ENCODE measurements at regions not wholly inside any gene's neighbourhood (a gene's known extent, or its start where the extent isn't known, plus 50 kb on each side); places are given as distances from the start of the nearest gene placed in this dataset.

DNA sequence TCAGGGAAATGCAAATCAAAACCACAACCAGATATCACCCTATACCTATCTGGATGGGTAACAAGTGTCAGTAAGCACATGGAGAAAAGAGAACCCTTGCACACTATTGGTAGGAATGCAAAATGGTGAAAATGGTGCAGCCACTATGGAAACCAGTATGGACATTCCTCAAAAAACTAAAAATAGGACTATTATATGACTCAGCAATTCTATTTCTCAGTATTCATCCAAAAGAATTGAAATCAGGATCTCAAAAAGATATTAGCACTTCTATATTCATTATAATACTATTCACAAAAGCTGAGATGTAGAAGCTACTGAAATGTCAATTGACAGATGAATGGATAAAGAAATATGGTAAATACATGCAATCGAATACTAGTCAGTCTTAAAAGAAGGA lies 491.1 kb upstream of the MYT1L start:
- H3K36me3 ChIP-seq, result no peaks in the 10 kb centered on the region
- no peak overlapping the region for H3K27ac ChIP-seq
- WGBS, 3 donors, result 92% methylated on average over 1 of the region's 1 CpG
- H3K27me3 ChIP-seq, result no peaks in the 10 kb centered on the region
- no peak for DNase-seq
- H3K4me1 ChIP-seq (ENCODE audit: insufficient read depth), result no peaks in the 10 kb centered on the region
- H3K4me3 ChIP-seq, result no peak overlapping the region
- no peaks in the 10 kb centered on the region for H3K9me3 ChIP-seq
- TF ChIP-seq, protein P1, sequence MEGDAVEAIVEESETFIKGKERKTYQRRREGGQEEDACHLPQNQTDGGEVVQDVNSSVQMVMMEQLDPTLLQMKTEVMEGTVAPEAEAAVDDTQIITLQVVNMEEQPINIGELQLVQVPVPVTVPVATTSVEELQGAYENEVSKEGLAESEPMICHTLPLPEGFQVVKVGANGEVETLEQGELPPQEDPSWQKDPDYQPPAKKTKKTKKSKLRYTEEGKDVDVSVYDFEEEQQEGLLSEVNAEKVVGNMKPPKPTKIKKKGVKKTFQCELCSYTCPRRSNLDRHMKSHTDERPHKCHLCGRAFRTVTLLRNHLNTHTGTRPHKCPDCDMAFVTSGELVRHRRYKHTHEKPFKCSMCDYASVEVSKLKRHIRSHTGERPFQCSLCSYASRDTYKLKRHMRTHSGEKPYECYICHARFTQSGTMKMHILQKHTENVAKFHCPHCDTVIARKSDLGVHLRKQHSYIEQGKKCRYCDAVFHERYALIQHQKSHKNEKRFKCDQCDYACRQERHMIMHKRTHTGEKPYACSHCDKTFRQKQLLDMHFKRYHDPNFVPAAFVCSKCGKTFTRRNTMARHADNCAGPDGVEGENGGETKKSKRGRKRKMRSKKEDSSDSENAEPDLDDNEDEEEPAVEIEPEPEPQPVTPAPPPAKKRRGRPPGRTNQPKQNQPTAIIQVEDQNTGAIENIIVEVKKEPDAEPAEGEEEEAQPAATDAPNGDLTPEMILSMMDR (IDR thresholded peaks at IDR 0.05), result no peak
- no peak for TF ChIP-seq EP300 (IDR thresholded peaks at IDR 0.05)
- no peak for TF ChIP-seq POLR2A (IDR thresholded peaks at IDR 0.05)
- intact Hi-C loops (cut with DNase I), result no loop called here

DNA sequence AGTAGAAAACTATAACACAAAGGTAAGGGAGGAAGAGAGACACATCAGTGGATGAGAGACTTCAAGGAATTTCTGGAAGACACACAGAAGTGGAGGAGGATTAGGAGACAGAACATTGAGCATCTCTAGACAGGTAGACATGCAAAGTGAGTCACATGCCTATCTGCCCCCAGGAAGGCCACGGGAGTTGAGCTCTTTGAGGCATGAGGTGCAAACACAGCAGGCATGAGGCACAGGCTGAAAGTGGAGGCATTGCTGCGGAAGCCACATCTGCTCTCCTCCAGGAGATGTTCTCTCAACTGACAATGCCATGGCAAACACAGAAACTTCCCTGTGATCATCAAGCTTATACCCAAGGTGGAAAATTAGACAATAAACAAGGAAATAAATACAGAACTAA lies 481.6 kb upstream of the MYT1L start:
- Histone ChIP-seq H3K27ac (no peak overlapping the region), H3K4me1 (ENCODE audit: insufficient read depth) (no peaks in the 10 kb centered on the region), H3K4me3 (no peak overlapping the region), H3K9me3 (peaks cover 0 to 3% of the 10 kb centered on the region in 2 donors), H3K36me3 (no peaks in the 10 kb centered on the region), H3K27me3 (no peaks in the 10 kb centered on the region)
- no peak for DNase-seq
- no peak for TF ChIP-seq POLR2A (IDR thresholded peaks at IDR 0.05)
- TF ChIP-seq EP300 (IDR thresholded peaks at IDR 0.05), result no peak
- TF ChIP-seq, protein P1 (IDR thresholded peaks at IDR 0.05), result no peak
- intact Hi-C loops (cut with DNase I), result no loop called here
- 73 to 80% (median 76%) methylated on average over 2 of the region's 2 CpGs for WGBS, 3 donors

DNA sequence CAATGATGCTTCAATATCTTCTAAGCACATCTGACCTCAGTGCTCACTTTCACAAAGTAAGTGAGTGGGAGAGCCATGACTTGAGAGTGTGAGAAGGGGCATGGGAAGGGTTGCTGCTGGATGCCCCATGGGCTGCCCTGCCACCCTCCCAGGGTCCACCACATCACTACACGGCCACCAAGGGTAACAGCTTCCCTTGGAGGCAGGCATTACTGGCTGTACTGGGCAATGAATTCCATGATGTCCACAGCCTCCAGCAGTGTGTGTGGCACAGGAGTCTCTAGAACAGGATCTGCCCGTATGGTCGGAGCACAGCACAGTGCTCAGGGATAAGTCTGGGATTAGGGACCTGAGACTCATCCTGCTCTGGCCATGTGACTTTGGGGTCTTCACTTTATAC lies 481.0 kb upstream of the MYT1L start:
- Histone ChIP-seq H3K4me1 (ENCODE audit: insufficient read depth) (no peaks in the 10 kb centered on the region), H3K27ac (no peak overlapping the region), H3K4me3 (no peak overlapping the region), H3K36me3 (no peaks in the 10 kb centered on the region), H3K27me3 (no peaks in the 10 kb centered on the region), H3K9me3 (peaks cover 0 to 3% of the 10 kb centered on the region in 2 donors)
- intact Hi-C loops (cut with DNase I), result no loop called here
- DNase-seq, result no peak
- no peak for TF ChIP-seq EP300 (IDR thresholded peaks at IDR 0.05)
- TF ChIP-seq, protein P1 (IDR thresholded peaks at IDR 0.05), result no peak
- no peak for TF ChIP-seq POLR2A (IDR thresholded peaks at IDR 0.05)
- 62 to 67% (median 63%) methylated on average over 3 of the region's 3 CpGs for WGBS, 3 donors

DNA sequence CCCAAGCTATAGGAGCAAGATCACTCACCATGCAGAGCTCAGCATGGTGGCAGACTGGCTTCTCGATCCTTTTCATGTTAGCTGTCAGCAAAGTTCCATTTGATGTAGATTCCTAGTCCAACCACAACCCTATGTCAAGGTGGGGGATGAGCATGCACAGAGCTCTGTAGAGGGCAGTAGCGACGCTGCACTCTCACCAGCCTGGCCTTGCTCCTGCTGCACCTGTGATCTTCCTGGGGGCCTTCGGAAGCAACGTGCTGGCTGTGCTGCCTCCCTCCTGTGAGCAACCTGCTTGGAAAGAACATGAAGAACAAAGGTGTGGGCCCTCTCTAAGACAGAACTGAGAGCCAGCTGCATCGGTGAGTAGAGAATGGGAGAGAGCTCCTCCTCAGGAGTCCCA lies 479.4 kb upstream of the MYT1L start:
- TF ChIP-seq POLR2A (IDR thresholded peaks at IDR 0.05), result no peak
- TF ChIP-seq, protein P1 (IDR thresholded peaks at IDR 0.05), result no peak
- no peak for TF ChIP-seq EP300 (IDR thresholded peaks at IDR 0.05)
- H3K4me1 ChIP-seq (ENCODE audit: insufficient read depth), result no peaks in the 10 kb centered on the region
- peaks cover 0 to 3% of the 10 kb centered on the region in 2 donors for H3K9me3 ChIP-seq
- H3K27me3 ChIP-seq, result no peaks in the 10 kb centered on the region
- H3K4me3 ChIP-seq, result no peak overlapping the region
- DNase-seq, result no peak
- H3K27ac ChIP-seq, result no peak overlapping the region
- intact Hi-C loops (cut with DNase I), result no loop called here
- H3K36me3 ChIP-seq, result no peaks in the 10 kb centered on the region
- WGBS, 3 donors, result 66 to 75% (median 66%) methylated on average over 6 of the region's 6 CpGs

DNA sequence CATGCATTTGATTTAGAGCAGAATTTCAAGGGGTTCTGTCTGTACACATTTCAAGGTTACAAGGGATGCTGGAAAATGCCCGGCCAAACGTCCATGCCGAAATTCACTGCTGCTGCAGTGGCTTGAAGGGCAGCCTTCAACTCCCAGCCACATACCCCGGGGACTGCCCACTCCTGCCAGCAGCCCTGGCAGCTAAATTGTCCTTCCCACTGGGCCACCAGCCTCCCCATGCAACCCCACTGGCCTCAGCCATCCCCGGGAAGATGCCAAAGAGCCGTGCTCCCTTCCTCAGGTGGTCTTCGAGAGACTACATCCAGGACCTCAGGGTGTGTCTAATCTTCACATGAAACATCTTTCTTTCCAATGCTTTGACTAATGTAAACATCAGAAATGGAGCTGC lies 478.7 kb upstream of the MYT1L start:
- no peak overlapping the region for H3K27ac ChIP-seq
- H3K36me3 ChIP-seq, result no peaks in the 10 kb centered on the region
- no peak for DNase-seq
- H3K9me3 ChIP-seq, result peaks cover 0 to 3% of the 10 kb centered on the region in 2 donors
- no peak overlapping the region for H3K4me3 ChIP-seq
- H3K4me1 ChIP-seq (ENCODE audit: insufficient read depth), result no peaks in the 10 kb centered on the region
- intact Hi-C loops (cut with DNase I), result no loop called here
- H3K27me3 ChIP-seq, result no peaks in the 10 kb centered on the region
- 62 to 84% (median 77%) methylated on average over 7 of the region's 7 CpGs for WGBS, 3 donors
- TF ChIP-seq, protein P1 (IDR thresholded peaks at IDR 0.05), result no peak
- TF ChIP-seq POLR2A (IDR thresholded peaks at IDR 0.05) (no peak), EP300 (IDR thresholded peaks at IDR 0.05) (no peak)
